ENCODE measurements at regions not wholly inside any gene's neighbourhood (a gene's known extent, or its start where the extent isn't known, plus 50 kb on each side); places are given as distances from the start of the nearest gene placed in this dataset.
A peak's percentile ranks its signal among the peaks of the same experiment; 100 is the strongest.
"Not testable (repeated sequence)": the region's sequence is repeated elsewhere in the genome, so short reads cannot be mapped to it uniquely, and the experiment has no call there.

DNA sequence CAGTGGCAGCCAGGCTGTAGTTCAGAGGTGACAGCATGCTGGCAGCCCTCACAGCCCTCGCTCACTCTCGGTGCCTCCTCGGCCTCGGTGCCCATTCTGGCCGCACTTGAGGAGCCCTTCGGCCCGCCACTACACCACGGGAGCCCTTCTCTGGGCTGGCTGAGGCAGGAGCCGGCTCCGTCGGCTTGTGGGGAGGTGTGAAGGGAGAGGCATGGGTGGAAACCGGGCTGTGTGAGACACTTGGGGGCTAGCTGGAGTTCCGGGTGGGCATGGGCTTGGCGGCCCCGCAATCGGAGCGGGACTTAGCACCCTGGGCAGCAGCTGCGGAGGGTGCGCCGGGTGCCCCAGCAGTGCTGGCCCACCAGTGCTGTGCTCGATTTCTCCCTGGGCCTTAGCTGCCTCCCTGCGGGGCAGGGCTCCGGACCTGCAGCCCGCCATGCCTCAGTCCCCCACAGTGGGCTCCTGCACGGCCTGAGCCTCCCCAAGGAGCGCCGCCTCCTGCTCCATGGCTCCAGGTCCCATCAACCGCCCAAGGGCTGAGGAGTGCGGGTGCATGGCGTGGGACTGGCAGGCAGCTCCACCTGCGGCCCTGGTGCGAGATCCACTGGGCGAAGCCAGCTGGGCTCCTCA lies 396.8 kb downstream of the FAM72C start:
- no peak for FAIRE-seq

DNA sequence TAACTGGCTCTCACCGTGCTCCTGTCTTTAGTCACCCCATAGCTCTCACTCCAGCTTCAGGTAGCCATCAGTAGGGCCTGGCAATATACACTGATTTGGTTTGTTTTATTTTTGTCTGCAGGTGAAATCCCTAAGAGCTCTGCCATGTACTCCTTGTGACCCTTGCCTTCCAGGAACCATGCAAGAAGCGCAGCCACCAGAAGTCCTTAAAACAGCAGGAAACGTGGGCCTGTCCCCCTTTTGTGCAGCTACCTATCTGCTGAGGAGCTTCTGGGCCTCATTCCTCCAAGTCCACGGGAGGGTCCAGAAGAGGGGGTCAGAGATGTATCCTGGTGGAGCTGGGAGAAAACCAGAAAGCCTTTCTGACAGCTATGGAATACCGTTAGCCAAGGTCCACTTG lies 399.1 kb downstream of the FAM72C start:
- FAIRE-seq: not testable (repeated sequence)

DNA sequence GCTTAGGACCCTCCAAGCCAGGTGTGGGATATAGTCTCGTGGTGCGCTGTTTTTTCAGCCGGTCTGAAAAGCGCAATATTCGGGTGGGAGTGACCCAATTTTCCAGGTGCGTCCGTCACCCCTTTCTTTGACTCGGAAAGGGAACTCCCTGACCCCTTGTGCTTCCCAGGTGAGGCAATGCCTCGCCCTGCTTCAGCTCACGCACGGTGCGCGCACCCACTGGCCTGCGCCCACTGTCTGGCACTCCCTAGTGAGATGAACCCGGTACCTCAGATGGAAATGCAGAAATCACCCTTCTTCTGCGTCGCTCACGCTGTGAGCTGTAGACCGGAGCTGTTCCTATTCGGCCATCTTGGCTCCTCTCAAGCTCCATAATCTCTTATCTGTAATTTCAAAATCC lies 408.0 kb downstream of the FAM72C start:
- FAIRE-seq: not testable (repeated sequence)

DNA sequence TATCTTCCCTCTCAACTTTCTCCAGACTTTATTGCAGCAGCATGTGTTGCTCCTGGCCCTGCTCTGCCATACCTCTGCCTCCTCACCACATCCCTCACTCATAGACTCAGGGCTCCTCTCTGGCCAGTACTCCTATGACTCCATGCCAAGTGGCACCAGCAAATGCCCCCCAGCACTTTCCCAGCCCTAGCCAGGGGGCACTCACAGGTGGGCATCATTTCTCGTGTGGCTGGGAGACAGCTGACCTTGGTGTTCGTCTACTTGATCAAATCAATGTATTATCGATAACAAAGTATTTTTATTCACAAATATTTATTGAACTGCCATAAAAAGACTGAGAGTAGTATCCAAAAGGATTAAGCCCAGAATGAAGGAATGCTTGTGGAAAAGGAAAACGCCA lies 418.2 kb downstream of the FAM72C start:
- no peak for FAIRE-seq

DNA sequence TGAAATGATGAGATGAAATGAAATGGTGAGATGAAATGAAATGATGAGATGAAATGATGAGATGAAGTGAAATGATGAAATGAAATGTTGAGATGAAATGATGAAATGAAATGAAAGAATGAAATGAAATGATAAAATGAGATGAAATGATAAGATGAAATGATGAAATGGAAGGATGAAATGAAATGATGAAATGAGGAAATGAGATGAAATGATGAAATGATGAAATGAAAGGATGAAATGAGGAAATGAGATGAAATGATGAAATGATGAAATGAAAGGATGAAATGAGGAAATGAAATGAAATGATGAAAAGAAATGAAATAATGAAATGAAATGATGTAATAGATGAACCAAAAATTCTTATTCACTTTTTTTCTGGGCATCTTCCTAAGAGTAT lies 467.1 kb downstream of the FAM72C start:
- FAIRE-seq: not testable (repeated sequence)

DNA sequence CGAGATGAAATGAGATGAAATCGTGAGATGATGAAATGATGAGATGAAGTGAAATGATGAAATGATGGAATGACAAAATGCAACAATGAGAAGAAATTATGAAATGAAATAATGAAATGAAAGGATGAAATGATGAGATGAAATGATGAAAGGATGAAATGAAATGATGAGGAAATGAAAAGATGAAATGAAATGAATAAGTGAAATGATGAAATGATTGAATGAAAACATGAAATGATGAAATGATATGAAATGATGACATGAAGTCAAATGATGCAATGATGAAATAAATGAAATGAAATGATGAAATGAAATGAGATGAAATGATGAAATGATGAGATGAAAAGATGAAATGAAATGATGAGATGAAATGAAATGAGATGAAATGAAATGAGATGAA lies 467.7 kb downstream of the FAM72C start:
- FAIRE-seq: not testable (repeated sequence)

DNA sequence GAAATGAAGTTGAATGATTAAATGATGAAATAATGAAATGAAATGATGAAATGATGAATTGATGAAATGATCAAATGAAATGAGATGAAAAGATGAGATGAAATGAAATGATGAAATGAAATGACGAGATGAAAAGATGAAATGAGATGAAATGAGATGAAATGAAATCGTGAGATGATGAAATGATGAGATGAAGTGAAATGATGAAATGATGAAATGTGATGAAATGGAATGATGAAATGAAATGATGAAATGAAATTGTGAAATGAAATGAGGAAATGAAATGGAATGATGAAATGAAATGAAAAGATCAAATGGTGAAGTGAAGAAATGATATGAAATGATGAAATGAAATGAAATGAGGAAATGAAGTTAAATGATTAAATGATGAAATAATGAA lies 468.7 kb downstream of the FAM72C start:
- peak; percentile 53 for FAIRE-seq

DNA sequence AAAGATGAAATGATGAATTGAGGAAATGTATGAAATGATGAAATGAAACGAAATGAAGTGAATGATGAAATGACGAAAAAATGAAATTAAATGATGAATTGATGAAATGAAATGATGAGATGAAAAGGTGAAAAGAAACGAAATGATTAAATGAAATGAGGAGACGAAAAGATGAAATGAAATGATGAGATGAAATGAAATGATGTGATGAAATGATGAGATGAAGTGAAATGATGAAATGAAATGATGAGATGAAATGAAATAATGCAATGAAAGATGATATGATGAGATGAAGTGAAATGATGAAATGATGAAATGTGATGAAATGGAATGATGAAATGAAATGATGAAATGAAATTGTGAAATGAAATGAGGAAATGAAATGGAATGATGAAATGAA lies 469.7 kb downstream of the FAM72C start:
- FAIRE-seq: not testable (repeated sequence)

DNA sequence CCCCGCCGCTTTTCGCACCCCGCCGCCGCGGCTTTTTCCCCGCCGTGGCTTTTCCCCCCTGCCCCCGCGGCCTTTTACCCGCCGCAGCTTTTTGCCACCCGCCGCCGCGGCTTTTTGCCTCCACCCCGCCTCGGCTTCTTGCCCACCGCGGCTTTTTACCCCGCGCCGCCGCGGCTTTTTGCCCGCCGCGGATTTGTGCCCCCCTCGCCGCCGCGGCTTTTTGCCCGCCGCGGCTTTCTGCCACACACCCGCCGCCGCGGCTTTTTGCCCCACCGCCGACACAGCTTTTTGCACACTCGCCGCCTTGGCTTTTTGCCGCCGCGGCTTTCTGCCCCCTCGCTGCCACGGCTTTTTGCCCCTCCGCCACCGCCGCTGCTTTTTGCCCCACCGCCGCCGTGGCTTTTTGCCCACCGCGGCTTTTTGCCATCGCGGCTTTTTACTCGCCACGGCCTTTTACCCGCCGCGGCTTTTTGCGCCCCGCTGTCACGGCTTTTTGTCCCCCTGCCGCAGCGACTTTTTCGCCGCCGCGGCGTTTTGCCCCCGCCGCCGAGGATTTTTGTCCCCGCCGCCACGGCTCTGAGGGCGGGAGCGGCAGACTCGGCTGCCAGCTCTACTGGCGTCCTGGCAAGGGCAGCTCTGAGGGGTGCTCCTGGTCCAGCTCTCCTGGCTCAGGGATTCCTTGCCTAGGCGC lies 473.6 kb downstream of the FAM72C start:
- not testable (repeated sequence) for FAIRE-seq

DNA sequence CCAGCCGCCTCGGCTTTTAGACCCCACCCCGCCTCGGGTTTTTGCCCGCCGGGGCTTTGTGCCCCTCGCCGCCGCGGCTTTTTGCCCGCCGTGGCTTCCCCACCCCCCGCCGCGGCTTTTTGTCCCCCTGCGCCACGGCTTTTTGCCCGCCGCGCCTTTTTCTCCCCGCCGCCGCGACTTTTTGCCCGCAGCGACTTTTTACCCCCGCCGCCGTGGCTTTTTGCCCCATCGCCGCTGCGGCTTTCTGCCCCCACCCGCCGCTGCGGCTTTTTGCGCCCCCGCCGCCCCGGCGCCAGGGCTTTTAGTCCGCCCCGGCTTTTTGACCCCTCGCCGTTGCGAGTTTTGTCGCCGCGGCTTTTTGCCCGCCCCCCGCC lies 474.4 kb downstream of the FAM72C start:
- FAIRE-seq: no peak

DNA sequence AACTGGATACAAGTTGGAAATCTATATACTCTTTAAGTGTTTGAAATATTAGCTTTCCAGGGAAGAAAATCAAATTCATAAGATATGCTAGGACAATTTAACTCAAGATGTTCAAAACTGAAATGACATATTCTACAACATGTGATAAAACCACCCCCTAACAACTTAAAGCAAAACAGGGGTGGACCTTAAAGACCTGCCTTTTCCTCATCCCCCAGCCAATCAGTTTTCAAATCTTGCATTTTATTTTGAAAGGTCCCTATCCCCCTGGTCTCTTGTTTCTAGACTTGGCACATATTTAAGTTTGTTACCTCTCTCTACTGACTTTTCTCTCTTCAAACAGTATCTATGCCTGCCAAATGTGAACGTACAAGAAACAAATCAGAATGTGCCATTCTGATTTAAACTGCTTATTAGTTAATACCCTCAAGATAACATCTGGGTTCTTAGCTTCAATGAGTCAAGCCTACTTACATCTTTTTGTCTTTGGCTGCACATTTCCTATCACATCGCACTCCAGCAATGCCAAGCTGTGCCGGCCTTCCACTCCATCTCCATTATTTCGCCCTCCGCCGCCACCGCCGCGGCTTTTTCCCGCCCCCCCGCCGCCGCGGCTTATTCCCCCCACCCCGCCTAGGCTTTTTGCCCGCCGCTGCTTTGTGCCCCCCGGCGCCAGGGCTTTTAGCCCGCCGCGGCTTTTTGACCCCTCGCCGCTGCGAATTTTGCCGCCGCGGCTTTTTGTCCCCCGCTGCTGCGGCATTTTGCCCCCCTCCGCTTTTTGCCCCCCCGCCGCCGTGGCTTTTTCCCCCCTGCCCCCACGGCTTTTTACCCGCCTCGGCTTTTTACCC lies 475.0 kb downstream of the FAM72C start:
- not testable (repeated sequence) for FAIRE-seq

Data from TTC549 (cell line).